ENCODE measurements at regions not wholly inside any gene's neighbourhood (a gene's known extent, or its start where the extent isn't known, plus 50 kb on each side); places are given as distances from the start of the nearest gene placed in this dataset.

DNA sequence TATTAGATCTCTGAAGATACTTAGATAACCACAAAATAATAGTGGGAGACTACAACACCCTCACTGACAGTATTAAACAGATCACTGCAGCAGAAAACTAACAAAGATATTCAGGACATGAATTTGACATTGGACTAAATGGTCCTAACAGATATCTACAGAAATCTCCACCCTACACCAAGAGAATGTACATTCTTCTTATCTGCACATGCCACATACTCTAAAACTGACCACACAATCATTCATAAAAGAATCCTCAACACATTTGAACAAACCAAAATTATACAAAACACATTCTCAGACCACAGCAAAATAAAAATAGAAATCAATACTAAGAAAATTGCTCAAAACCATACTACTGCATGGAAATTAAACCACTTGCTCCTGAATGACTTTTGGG, 116.3 kb downstream of the DTWD1 start:
- TF ChIP-seq ZSCAN18 (tag by site-specific recombination; IDR thresholded peaks at IDR 0.05) (no peak), ZNF292 (tag by site-specific recombination; IDR thresholded peaks at IDR 0.05; ENCODE audit: borderline replicate concordance, low read depth) (no peak)
